HUES64 (cell line): ENCODE measurements at regions not wholly inside any gene's neighbourhood (a gene's known extent, or its start where the extent isn't known, plus 50 kb on each side); places are given as distances from the start of the nearest gene placed in this dataset.

Experiments used
- H3K27ac ChIP-seq: 2 replicates; pipeline ENCODE4 v1.7.0; 2013; ENCODE audit warnings: low read depth, low read length, inconsistent platforms
- H3K27me3 ChIP-seq: 2 replicates; pipeline ENCODE4 v1.6.1; 2013; ENCODE audit warnings: mild to moderate bottlenecking, low read length; ENCODE audit not compliant: insufficient read depth
- H3K36me3 ChIP-seq: 2 replicates; pipeline ENCODE4 v1.6.1; 2013; ENCODE audit warnings: mild to moderate bottlenecking, low read length; ENCODE audit not compliant: insufficient read depth
- H3K4me1 ChIP-seq: 2 replicates; pipeline ENCODE4 v1.6.1; 2013; ENCODE audit warnings: mild to moderate bottlenecking, low read length, moderate library complexity; ENCODE audit not compliant: insufficient read depth
- H3K4me3 ChIP-seq: 2 replicates; pipeline ENCODE4 v1.5.1; 2013; ENCODE audit warnings: mild to moderate bottlenecking, low read length, moderate library complexity
- H3K9ac ChIP-seq: 2 replicates; pipeline ENCODE4 v1.6.1; 2013; ENCODE audit warnings: mild to moderate bottlenecking, low read depth, low read length
- H3K9me3 ChIP-seq: 2 replicates; pipeline ENCODE4 v1.6.1; 2013; ENCODE audit warnings: low read depth, low read length; ENCODE audit not compliant: insufficient read depth
- WGBS: fragments of 150-250, 120-280 bp; methylation state at CpG from one replicate; pipeline ENCODE4 v1.1.7; 2013; ENCODE audit warnings: missing lambda C conversion rate; 5-methylcytosine and 5-hydroxymethylcytosine counted together

GRCh38 chr2:59322870-59323269, 1081.7 kb upstream of the FANCL start:
- Histone ChIP-seq H3K9ac (no peak overlapping the region), H3K36me3 (no peaks in the 10 kb centered on the region), H3K9me3 (peaks cover 10% of the 10 kb centered on the region; the same call in 1 of the 2 replicates), H3K4me1 (no peaks in the 10 kb centered on the region), H3K27ac (no peak overlapping the region), H3K27me3 (no peaks in the 10 kb centered on the region), H3K4me3 (no peak overlapping the region)
- 100% methylated on average over 2 of the region's 2 CpGs for WGBS

- no peak overlapping the region for H3K27ac ChIP-seq
Observed at GRCh38 chr2:59322005-59322404, 1080.9 kb upstream of the FANCL start.

GRCh38 chr2:59314031-59314766, 1073.1 kb upstream of the FANCL start:
- H3K4me1 ChIP-seq, result no peaks in the 10 kb centered on the region
- no peak overlapping the region for H3K9ac ChIP-seq
- H3K4me3 ChIP-seq, result no peak overlapping the region
- H3K9me3 ChIP-seq, result no peaks in the 10 kb centered on the region
- 94% methylated on average over 16 of the region's 16 CpGs for WGBS
- no peaks in the 10 kb centered on the region for H3K36me3 ChIP-seq
- no peak overlapping the region for H3K27ac ChIP-seq
- H3K27me3 ChIP-seq, result no peaks in the 10 kb centered on the region

More at GRCh38 chr2:59322005-59322404, 1080.9 kb upstream of the FANCL start:
- whole genome bisulfite sequencing, result 90% methylated on average over 6 of the region's 7 CpGs
- Histone ChIP-seq H3K4me3 (no peak overlapping the region), H3K4me1 (no peaks in the 10 kb centered on the region), H3K9ac (no peak overlapping the region), H3K27me3 (no peaks in the 10 kb centered on the region), H3K9me3 (peaks cover 10% of the 10 kb centered on the region; the same call in 1 of the 2 replicates), H3K36me3 (no peaks in the 10 kb centered on the region)

- Histone ChIP-seq H3K4me1 (no peaks in the 10 kb centered on the region), H3K9me3 (no peaks in the 10 kb centered on the region), H3K27ac (no peak overlapping the region), H3K27me3 (no peaks in the 10 kb centered on the region), H3K4me3 (no peak overlapping the region), H3K9ac (no peak overlapping the region), H3K36me3 (no peaks in the 10 kb centered on the region)
- 90% methylated on average over 11 of the region's 11 CpGs for WGBS
Observed at GRCh38 chr2:59312967-59313940, 1072.1 kb upstream of the FANCL start.

GRCh38 chr2:59312029-59312428, 1070.9 kb upstream of the FANCL start:
- no peaks in the 10 kb centered on the region for H3K27me3 ChIP-seq
- no peaks in the 10 kb centered on the region for H3K9me3 ChIP-seq
- no peak overlapping the region for H3K9ac ChIP-seq
- no peak overlapping the region for H3K4me3 ChIP-seq
- 91% methylated on average over 1 of the region's 1 CpG for WGBS
- H3K4me1 ChIP-seq, result no peaks in the 10 kb centered on the region
- no peaks in the 10 kb centered on the region for H3K36me3 ChIP-seq
- H3K27ac ChIP-seq, result no peak overlapping the region

GRCh38 chr2:59308108-59308507, 1067.0 kb upstream of the FANCL start:
- H3K4me3 ChIP-seq, result no peak overlapping the region
- H3K27me3 ChIP-seq, result no peaks in the 10 kb centered on the region
- no peak overlapping the region for H3K27ac ChIP-seq
- H3K4me1 ChIP-seq, result no peaks in the 10 kb centered on the region
- H3K9ac ChIP-seq, result no peak overlapping the region
- 93% methylated on average over 3 of the region's 4 CpGs for WGBS
- no peaks in the 10 kb centered on the region for H3K36me3 ChIP-seq
- H3K9me3 ChIP-seq, result no peaks in the 10 kb centered on the region

GRCh38 chr2:59307196-59307595, 1066.1 kb upstream of the FANCL start:
- no CpG with 5 or more reads among the region's 1 CpG for WGBS
- no peak overlapping the region for H3K9ac ChIP-seq

GRCh38 chr2:59303272-59303671, 1062.1 kb upstream of the FANCL start:
- Histone ChIP-seq H3K27ac (no peak overlapping the region), H3K4me3 (no peak overlapping the region), H3K9me3 (no peaks in the 10 kb centered on the region), H3K36me3 (no peaks in the 10 kb centered on the region), H3K4me1 (peaks cover 8% of the 10 kb centered on the region), H3K9ac (no peak overlapping the region), H3K27me3 (no peaks in the 10 kb centered on the region)
- WGBS, result 96% methylated on average over 4 of the region's 4 CpGs

More at GRCh38 chr2:59307196-59307595, 1066.1 kb upstream of the FANCL start:
- Histone ChIP-seq H3K4me3 (no peak overlapping the region), H3K27ac (no peak overlapping the region), H3K4me1 (no peaks in the 10 kb centered on the region), H3K9me3 (no peaks in the 10 kb centered on the region), H3K27me3 (no peaks in the 10 kb centered on the region), H3K36me3 (no peaks in the 10 kb centered on the region)

GRCh38 chr2:59302683-59303082, 1061.6 kb upstream of the FANCL start:
- H3K27ac ChIP-seq, result no peak overlapping the region
- no peaks in the 10 kb centered on the region for H3K36me3 ChIP-seq
- 96% methylated on average over 3 of the region's 3 CpGs for WGBS
- peaks cover 12% of the 10 kb centered on the region for H3K4me1 ChIP-seq
- H3K27me3 ChIP-seq, result no peaks in the 10 kb centered on the region
- no peak overlapping the region for H3K4me3 ChIP-seq
- H3K9ac ChIP-seq, result no peak overlapping the region
- H3K9me3 ChIP-seq, result no peaks in the 10 kb centered on the region

- Histone ChIP-seq H3K36me3 (no peaks in the 10 kb centered on the region), H3K9me3 (no peaks in the 10 kb centered on the region), H3K4me3 (no peak overlapping the region), H3K27me3 (no peaks in the 10 kb centered on the region), H3K4me1 (peaks cover 12% of the 10 kb centered on the region), H3K9ac (no peak overlapping the region), H3K27ac (no peak overlapping the region)
- WGBS, result 49% methylated on average over 11 of the region's 14 CpGs
Observed at GRCh38 chr2:59301466-59302402, 1060.6 kb upstream of the FANCL start.
